GM20000 (cell line): ENCODE measurements at regions not wholly inside any gene's neighbourhood (a gene's known extent, or its start where the extent isn't known, plus 50 kb on each side); places are given as distances from the start of the nearest gene placed in this dataset.

Source experiments
- DNase-seq: peaks from one replicate; pipeline ENCODE4 v3.0.0; 2012; ENCODE audit warnings: low spot score
- CTCF ChIP-seq: IDR thresholded peaks from 2 replicates; pipeline ENCODE4 v1.5.1; 2012; ENCODE audit warnings: mild to moderate bottlenecking, control low read depth; ENCODE audit errors: extremely low read depth, missing control alignments

GRCh38 chr9:12958279-12958678, 183.5 kb downstream of the LURAP1L start:
- TF ChIP-seq CTCF, result no peak
- no peak for DNase-seq

GRCh38 chr9:12958708-12959107, 183.9 kb downstream of the LURAP1L start:
- no peak for DNase-seq
- TF ChIP-seq CTCF, result no peak

GRCh38 chr9:12961276-12961809, 186.5 kb downstream of the LURAP1L start:
- TF ChIP-seq CTCF, result no peak
- DNase-seq, result no peak

GRCh38 chr9:12963537-12963936, 188.7 kb downstream of the LURAP1L start:
- DNase-seq, result no peak
- no peak for TF ChIP-seq CTCF

GRCh38 chr9:12964271-12964670, 189.5 kb downstream of the LURAP1L start:
- no peak for DNase-seq
- no peak for TF ChIP-seq CTCF

- TF ChIP-seq CTCF, result no peak
- DNase-seq, result no peak
Measured at GRCh38 chr9:12965303-12965702, 190.5 kb downstream of the LURAP1L start.

- TF ChIP-seq CTCF, result no peak
- no peak for DNase-seq
Measured at GRCh38 chr9:12968093-12968492, 193.3 kb downstream of the LURAP1L start.
